CD4-positive, alpha-beta T cell treated with Interleukin-4 for 4 hours (primary cell): ENCODE measurements at regions not wholly inside any gene's neighbourhood (a gene's known extent, or its start where the extent isn't known, plus 50 kb on each side); places are given as distances from the start of the nearest gene placed in this dataset.
A peak's percentile ranks its signal among the peaks of the same experiment; 100 is the strongest.
"Not testable (repeated sequence)": the region's sequence is repeated elsewhere in the genome, so short reads cannot be mapped to it uniquely, and the experiment has no call there.

Experiments used
- DNase-seq: peaks from one replicate; pipeline ENCODE4 v3.0.0-alpha.2; 2020

DNA sequence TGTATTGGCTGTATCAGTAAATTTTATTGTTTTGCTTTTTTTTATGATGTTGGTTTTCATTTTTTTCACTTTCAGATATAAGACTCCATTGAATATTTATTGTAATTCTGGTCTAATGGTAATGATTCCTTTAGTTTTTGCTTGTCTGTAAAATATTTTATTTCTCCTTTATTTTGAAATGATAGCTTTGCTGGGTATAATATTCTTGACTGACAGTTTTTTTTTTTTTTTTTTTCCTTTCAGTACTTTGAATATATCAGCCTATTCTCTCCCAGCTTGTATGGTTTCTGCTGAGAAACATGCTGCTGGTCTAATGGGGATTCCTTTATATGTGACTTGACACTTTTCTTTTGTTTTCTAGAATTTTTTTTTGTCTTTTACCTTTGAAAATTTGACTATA is 195.1 kb upstream of the SLC38A2 start:
- DNase-seq = no peak

DNA sequence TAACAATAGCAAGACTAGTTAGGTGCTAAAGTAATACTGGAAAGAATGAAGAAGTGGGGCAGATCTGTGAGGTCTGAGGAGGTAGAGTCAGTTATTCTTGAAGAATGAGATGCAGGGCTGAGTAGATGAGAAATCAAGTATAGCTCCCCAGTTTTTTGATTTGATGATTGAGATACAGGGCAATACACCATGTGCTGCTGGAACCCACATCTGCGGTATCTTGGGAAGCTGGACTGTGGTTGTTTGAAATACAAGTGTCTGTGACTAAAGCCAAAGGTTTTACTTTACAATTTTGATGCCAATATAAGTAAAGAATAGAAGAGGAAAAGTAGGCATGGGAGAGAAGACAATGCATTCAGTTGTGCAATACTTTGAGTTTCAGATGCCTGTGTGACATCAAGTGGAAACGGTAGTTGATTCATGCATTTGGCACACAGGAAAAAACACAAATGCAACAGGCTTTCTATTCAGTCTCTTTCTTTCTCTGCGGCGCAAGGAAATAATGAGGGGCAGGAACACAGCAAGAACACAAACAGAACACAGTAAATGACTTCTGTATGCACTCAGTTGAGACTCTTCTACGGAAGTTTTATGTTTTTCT is 190.2 kb upstream of the SLC38A2 start:
- DNase-seq = no peak

DNA sequence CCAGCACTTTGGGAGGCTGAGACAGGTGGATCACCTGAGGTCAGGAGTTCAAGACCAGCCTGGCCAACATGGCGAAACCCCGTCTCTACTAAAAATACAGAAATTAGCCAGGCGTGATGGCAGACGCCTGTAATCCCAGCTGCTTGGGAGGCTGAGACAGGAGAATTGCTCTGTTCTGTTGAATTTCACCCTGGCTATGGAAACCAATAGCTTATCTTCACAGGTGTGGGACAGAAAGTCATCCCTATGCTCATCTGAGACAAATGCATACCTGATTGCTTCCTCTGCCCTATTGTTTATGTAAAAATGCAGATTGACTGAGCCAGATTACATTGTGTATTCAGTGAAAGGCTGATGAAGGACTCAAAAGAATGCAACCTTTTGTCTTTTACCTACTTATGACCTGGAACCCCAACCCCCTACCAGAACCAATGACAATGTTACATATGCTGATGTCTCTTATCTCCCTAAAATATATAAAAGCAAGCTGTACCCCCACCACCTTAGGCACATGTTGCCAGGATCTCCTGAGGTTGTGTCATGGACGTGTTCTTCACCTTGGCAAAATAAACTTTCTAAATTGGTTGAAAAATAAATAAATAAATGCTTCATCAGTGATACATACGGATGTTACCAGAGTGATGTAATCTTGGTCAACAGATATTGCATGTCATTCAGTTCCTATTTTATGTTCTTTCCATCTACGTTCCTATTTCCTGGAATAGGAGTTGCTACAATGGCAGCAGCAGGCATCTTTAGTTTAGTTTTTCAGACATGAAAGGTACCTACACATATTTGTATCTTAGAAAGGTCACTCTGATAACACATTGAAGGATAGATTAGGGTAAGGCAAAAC is 189.4 kb upstream of the SLC38A2 start:
- DNase-seq = not testable (repeated sequence)

DNA sequence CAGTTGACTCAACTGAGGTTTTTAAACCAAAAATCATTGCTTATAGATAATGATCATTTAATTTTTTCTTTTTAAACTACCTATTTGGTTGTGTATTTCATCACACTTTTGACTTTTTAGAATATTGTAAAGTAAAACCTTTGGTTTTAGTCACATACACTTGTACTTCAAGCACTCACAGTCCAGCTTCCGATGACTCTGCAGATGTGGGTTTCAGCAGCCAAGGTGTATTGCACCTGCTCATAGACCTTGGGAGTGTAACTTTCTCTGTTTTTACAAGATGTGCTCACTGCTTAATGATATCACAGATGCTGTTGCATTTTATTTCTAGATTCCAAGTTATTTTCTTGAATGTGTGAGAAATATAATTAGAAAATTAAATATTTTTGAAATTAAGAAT is 188.3 kb upstream of the SLC38A2 start:
- no peak for DNase-seq

DNA sequence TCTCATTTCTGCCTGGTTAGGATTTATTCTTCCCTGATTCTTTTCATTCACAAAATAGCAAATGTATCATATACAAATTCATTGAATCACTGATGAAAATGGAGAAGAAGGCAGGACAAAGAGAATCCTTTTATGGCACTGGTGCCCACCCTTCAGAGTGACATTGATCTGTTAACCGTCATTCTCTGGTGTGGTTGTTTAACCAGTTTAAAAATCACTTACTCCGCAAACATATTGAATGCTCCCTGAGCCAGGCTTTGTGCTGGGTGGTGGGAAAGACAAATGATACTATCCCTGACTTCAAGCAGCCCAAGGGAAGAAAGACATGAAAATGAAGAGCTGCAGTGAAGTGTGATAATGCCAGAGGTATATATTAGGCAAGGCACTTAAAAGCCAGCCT is 187.5 kb upstream of the SLC38A2 start:
- no peak for DNase-seq

DNA sequence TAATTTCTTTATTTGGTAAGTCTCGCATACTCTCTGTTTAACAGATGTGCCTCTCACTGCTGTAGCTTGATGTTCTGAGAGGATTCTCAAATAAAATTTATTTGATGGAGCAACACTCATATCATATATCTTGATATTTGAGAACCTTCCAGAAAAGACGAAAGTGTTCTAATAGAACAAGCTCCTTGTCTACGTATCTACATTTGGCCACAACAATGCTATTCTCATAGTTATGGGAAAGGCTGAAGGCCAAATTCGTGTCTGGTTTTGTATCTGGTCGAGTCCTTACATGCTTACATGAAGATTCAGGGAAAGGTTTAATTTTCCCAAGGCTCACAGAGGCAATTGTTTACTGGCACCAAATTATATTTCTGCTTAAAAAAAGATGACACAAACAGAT is 186.7 kb upstream of the SLC38A2 start:
- DNase-seq = no peak

DNA sequence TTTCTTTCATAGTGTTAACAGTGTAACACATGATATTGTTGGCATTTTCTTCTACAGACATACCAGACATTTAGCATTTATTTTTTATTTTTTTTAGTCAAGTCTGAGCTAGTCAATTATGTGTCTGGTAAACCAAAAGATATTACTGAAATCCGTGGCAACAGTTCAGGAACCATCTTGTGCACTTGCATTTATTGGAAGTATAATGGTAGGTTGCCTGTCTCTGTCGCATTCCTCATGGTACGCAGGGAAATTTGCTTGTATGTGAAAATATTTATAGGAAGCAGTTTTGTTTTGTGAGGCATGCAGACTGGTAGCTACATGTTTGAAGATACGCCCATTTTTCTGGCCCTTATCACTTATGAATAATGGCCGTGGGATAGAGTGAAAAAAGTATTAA is 186.1 kb upstream of the SLC38A2 start:
- no peak for DNase-seq

DNA sequence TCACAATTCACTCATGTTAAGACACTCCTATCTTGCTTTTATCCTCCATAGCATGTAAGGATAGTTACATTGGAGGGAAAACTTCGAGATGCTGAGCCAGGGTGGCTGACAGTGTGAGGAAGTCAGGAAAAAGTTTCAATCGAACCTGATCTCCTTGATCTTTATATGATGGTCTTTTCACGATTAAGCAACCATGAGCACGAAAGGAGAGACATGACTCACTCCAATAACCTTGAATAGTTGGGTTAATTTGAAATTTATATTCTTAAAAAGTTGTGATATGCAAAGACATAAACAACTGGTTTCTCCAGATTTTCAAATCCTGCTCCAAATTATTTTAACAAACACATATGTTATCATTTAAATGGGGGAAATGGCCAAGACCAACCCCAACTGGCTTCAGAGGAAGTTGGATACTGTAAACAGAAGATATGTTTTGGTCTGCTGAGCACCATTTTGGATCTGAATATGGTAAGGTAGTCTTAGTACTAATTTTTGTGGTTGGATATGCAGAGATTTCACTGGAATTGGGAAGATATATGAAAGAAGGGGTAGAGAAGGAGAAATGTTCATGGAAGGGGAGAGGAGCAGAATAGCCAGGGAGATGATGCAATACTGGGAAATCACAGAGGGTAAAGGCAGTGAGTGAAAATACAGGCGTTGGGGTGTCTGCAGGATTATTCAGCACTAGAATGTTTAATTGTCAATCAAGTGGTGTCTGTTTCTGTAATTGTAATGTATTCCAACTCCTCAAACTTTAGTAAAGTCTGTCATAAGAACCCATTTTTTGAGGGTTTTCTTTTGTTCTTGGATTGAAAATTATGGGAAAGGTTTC is 185.2 kb upstream of the SLC38A2 start:
- DNase-seq = no peak

DNA sequence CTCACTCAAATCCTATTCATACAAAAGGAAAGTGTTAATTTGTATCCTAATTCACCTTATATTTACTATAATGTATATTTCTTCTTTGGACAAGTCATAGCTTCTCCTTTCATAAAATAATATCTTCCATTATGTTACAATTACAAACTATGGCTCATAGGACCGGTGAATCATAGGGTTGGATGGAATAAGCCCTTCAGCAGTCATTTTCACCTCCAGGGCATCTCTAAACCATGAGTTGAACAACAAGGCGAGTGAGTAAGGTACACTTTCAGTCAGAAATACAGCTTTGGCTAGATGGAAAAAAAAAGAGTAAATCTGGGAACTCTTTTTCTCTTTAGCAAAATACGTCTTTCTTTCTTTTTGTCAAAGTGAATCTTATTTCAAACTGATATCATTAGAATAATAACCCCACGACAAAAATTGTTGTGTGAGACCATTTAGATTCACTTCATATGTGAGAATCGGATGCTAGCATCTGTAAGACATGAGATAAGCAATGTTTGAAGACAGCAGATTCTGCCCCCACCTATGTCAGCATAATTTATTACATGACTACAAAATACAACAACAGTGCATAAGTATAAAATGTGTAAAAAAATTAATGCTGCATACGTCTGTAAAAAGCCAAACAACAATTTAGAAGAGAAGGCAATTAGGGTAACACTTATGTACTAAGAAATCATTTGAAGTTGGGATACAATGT is 184.4 kb upstream of the SLC38A2 start:
- no peak for DNase-seq

DNA sequence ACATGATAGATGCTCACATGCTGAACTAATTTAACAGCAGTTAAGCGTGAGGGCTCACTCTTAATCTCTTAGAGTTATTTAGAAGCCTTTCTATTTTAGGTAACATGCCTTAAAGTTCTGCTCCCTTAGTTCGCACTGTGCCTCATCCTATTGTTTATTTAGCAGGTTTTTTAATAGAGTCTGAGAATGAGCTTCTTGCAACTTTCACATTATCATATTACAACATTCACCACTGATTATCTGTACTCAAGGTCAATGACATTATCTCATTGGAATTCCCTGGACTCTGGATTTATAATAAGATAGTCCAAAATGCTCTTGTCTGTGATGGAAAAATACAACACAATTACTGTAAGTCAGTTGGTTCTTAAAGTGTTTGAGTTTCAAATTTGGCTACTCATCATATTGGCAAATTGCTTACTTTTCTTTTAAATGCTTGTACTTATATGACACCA is 183.6 kb upstream of the SLC38A2 start:
- no peak for DNase-seq

DNA sequence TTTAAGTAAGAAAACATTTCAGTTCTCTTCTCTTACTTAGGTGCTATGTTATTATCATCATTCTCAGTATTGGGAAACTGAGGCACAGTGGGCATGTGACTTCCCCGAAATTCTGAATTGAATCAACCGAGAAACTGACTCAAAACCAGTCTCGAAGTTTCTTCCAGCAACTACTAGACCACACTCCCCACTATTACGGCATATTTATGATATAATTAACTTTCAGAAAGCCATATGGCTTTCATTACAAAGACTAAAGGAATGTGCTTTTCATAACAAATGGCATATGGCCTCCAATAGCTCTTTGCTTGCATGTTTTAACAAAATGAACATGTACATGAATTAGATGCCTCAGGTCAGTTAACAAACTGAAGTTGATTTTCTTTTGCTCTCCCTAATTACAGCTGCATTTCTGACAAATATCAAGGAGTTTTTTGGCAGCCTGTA is 182.9 kb upstream of the SLC38A2 start:
- DNase-seq = no peak

DNA sequence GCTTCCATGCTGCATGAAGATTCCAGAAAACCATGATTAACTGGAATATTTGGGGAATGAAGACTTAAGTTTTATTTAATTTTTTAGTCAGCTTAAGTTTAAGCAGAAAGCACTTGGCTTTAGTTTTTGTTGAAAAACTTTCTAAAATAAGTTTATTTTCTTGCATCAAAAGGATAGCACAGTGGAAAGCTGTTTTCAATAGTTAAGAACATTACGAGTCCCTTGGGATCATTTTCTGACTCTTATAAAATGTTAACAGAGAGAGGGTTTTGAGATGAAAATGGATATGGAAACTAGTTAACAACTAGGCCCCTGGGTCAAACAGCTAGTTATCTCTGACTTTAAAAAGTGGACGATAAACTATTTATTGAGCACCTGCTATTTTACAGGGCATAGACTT is 181.9 kb upstream of the SLC38A2 start:
- DNase-seq = no peak

DNA sequence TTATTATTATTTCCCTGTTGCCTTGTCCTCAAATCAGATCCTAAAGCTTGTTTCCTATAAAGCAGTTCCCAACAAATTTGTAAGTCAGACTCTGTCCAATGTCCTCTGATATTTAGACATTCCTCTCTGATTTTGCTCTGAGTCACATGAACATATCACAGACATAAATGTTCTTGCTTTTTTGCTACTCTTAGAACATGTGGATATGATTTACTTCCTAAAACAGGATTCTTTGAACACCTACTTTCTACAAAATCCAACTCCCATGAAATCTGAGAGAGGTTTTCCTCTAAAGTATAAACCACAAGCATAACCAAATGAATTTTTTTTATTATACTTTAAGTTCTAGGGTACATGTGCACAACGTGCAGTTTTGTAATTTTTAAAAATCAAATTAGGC is 181.3 kb upstream of the SLC38A2 start:
- no peak for DNase-seq

DNA sequence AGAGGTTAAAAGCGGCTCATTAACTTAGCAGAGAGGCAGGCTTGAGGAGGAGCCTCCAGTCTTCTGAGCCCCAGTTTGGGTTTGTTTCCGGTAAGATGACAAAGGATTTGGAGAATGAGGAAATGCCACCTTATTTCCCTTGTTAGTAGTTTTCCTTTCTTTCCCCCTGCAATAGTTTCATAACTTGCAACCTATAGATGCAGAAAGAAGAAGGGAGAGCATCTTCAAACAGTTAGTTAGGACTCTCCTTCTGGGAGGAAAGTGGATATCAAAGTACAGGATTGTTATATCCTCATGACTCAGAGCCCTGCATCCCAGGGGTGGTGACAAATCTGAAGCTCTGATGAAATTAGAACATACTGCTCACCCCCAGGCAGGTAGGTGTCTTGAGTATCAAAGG is 180.7 kb upstream of the SLC38A2 start:
- no peak for DNase-seq

DNA sequence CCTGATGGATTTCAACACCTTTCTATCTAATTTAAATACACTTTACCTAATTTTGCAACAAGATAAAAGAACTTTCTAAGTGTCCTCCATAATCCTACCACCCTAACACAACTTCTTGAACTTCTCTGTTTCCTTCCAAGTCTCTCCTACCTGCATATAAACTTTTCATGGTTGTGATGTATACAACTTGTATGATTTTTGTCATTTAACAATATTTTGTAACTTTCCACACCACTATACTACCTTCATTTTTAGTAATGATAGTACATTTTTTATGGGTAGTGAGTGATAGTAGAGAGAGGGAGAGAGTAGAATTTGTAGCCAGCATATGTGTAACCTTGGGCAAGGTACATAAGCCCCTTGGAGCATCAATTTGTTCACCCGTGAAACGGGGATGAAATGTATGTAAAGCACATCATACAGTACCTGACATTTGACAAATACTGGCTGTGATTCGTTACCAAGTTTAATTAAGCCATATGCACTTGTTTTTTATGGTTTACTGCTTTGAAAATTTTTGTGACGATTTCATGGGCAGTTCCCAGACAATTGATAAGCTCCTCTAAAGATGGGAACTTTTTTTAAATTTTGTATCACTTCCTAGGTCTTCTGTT is 177.8 kb upstream of the SLC38A2 start:
- no peak for DNase-seq

DNA sequence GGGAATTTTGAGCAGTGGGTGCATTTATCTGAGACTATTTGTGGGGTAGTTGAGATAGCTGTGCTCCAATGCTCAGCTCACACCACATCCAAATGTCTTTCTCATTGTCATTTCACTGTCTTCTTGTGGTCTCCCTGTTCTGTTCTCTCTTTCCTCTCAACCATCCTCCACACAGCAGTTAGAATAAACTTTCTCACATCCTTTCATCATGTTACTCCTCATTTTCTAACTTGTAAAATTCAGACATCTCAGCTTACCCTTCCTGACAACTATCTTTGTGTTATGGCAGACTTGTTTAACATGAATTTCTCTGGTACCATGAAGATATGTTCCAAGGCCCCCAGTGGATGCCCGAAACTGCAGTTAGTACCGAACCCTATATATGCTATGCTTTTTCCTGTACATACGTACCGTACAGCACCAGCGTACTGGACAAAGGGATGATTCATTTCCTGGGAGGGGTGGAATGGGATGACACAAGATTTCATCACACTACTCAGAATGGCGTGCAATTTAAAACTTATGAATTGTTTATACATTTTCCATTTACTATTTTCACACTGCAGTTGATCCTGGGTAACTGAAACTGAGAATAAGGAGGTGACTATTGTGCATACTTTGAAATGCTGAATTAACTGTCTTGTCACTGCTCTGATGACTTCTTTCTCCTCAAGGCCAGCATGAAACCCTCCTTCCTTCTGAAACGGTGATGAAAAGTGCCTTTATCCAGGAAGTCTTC is 177.1 kb upstream of the SLC38A2 start:
- peak; percentile 8 for DNase-seq

DNA sequence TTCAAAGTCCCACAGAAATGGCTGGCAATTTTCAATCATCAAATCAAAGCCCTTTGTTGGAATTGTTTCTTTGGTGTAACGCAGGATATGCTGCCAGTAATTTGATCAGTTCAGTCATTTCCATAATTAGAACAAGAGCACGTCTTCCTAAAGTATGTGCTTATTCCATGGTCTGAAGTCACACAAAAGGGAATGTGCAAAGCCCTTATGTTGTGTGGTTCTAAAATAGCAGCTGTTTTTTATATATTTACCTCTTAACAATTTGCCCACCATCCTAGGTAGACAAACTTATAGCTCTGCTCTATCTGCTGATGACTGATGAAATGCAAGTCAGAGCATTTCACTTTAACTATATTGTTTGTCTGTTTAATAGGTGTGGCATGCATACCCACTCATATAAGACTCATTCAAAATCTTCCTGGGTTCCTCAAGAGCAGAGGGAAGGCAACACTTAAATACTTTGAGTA is 176.1 kb upstream of the SLC38A2 start:
- no peak for DNase-seq

DNA sequence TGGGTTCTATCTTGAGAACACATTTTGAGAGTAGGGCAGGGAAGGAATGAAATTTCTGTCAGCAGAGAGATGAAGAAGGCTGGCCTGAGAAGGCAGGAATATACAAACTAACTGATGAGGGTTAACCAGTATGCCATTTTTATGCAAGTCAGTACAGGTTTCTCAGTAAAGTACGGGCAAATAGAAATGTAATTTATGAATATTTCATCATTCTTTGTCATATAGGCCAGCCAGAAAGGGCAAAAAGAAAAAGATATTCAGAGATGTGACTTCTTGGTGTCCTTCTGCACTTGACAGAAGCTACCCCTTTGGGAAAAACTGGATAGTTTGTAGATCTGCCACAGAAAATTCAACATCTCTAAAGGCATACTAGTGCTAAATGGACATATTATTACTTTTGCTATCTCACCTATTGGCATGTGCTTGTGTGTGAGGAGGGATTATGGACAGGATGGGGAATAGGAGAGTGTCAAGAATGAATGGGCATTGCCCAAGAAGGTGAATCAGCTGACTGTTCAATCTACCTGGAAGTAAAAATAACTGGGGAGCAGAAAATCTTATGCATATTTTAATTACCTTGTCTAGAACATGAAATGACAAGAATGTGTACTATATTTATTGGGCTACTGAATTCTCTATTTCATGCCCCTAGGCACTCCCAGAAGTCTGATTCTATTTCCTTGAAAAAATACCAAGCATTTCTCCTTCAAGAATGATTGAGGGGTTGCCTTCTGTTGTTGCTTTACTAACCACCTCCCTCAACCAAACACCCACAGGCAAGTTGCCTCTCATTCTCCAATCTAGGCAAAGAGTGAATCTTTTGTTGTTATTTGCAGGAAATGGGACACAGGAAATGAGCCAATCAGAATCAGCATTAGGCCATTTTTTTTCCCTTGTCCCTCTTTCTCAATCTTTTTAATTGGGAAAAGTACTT is 175.1 kb upstream of the SLC38A2 start:
- no peak for DNase-seq

DNA sequence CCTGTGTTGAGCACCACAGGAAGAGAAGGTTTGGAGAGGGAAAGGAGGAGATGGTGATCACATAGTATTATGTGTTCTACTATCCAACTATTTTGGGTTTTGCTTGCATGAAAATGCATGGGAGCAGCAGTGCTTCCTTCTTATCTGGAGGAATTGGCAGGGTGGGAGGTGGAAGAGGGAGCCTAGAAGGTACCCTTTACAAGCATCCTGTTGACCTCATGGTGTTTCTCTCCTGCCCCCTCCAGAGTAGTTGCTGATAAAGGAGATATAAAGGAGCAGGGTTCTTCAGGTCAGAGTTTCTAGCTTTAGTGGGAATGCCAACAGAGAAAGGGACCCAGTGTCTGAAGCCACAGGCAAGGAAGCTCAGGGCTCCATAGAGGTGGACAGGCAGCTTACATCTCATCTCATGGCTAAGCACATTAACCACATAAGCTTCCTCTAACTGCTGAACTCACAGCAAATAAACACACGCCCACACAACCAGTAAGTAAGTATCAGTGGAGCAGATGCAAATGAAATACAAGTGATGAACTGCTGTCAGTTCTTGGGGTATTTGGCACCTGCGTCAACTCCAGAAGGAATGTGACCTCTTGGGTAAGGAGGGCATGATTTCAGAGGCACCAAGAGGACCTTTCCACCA is 174.2 kb upstream of the SLC38A2 start:
- DNase-seq = peak; percentile 8

DNA sequence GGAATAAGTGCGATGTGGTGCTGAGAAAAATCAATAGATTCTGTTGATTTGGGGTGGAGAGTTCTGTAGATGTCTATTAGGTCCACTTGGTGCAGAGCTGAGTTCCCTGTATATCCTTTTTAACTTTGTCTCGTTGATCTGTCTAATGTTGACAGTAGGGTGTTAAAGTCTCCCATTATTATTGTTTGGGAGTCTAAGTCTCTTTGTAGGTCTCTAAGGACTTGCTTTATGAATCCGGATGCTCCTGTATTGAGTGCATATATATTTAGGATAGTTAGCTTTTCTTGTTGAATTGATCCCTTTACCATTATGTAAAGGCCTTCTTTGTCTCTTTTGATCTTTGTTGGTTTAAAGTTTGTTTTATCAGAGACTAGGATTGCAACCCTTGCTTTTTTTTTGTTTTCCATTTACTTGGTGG is 170.8 kb upstream of the SLC38A2 start:
- not testable (repeated sequence) for DNase-seq
